ENCODE measurements at regions not wholly inside any gene's neighbourhood (a gene's known extent, or its start where the extent isn't known, plus 50 kb on each side); places are given as distances from the start of the nearest gene placed in this dataset.

DNA sequence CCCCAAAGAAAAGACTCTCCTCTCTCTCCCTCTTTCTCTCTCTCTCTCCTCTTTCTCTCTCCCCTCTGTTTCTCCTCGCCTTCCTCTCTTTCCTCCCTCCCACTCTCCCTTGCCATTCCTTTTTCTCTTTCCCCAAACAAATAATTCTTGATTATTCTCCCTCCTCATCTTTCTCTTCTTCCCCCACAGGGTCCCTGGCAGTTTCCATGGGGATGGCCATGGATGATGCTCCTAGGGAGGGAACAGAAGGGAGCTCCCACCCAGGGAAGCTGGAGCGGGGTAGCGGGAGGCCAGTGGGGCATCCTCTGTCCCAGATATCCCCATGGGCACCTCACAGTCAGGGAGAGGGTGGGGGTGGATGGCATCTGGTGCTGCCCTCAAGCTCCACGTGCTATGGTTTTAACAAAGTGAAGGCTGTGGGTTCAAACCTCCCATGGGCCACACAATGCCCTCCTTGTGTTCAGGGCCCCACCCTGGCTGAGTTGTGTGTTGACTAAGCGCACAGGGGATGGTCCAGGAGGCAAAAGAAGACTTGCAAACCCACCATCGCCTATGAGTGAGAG lies 266.4 kb downstream of the BUD13 start:
- TF ChIP-seq EZH2phosphoT487 (IDR thresholded peaks at IDR 0.05; ENCODE audit: borderline replicate concordance, low read length), result no peak
- TF ChIP-seq, protein P1, sequence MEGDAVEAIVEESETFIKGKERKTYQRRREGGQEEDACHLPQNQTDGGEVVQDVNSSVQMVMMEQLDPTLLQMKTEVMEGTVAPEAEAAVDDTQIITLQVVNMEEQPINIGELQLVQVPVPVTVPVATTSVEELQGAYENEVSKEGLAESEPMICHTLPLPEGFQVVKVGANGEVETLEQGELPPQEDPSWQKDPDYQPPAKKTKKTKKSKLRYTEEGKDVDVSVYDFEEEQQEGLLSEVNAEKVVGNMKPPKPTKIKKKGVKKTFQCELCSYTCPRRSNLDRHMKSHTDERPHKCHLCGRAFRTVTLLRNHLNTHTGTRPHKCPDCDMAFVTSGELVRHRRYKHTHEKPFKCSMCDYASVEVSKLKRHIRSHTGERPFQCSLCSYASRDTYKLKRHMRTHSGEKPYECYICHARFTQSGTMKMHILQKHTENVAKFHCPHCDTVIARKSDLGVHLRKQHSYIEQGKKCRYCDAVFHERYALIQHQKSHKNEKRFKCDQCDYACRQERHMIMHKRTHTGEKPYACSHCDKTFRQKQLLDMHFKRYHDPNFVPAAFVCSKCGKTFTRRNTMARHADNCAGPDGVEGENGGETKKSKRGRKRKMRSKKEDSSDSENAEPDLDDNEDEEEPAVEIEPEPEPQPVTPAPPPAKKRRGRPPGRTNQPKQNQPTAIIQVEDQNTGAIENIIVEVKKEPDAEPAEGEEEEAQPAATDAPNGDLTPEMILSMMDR (IDR thresholded peaks at IDR 0.05; ENCODE audit: low read depth, low read length, poor library complexity, severe bottlenecking), result no peak
- Histone ChIP-seq H3F3A (ENCODE audit: control insufficient read depth, insufficient read depth) (no peaks in the 10 kb centered on the region), H4K20me1 (ENCODE audit: control insufficient read depth, insufficient read depth, low read depth, low read length) (no peaks in the 10 kb centered on the region), H3K4me2 (ENCODE audit: low read length) (no peak overlapping the region), H3K4me1 (ENCODE audit: control insufficient read depth, low read length) (no peaks in the 10 kb centered on the region), H3K9me2 (replicated peaks; ENCODE audit: control insufficient read depth, low read length) (no peaks in the 10 kb centered on the region), H3K79me2 (ENCODE audit: control insufficient read depth, low read length) (no peaks in the 10 kb centered on the region), H3K27me3 (ENCODE audit: control insufficient read depth, low read length) (peaks cover 23% of the 10 kb centered on the region), H3K36me3 (ENCODE audit: control insufficient read depth, low read length) (no peaks in the 10 kb centered on the region), H3K4me3 (ENCODE audit: low read length) (no peak overlapping the region), H3K9me3 (ENCODE audit: control insufficient read depth, insufficient read depth, low read length) (no peaks in the 10 kb centered on the region), H3K27ac (ENCODE audit: low read depth, low read length) (no peak overlapping the region)

DNA sequence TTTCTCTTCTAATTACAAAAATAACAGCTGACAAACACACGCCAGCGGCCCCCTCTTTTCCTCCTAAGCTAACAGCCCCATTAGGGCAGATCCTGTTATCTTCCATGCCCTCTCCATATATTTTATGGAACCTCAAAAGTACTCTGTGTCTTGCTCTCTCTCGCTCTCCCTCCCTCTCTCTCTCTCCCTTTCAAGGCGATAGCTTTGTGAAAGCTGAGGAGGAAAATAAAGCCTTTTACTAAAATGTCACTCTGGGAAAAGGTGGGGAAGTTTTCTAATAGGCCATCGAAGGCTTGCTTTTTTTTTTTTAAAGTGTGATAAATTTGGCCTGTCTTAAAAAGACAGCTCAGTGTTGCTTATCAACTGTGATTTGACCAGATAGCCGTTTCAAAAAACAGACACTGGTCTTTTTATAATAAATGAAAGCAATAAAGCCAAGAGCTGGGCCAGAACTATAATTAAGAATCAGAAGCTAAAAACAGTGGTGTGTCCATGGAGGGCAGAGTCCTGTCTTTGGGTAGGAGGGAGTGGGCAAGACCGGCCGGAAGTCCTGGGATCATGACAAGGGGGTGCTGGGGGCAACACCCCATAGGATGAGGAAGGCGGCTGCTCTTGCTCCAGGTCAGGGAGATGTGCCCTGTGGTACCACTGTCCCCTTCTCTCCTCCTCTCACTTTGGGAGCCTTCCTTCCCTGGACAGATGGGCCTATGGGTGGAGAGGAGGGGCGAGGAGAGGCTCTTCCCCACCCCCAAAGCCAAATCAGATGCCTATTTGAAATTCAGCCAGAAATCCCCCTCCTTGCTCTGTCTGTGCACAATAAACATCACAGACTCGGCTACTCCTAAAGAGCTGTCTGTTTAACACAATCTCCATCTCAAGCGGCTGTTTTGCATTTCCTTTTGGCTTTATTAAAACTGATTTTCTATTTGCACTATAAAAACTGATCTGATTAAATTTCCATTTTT lies 267.2 kb downstream of the BUD13 start:
- H3K27ac ChIP-seq (ENCODE audit: low read depth, low read length), result no peak overlapping the region
- TF ChIP-seq, protein P1 (IDR thresholded peaks at IDR 0.05; ENCODE audit: low read depth, low read length, poor library complexity, severe bottlenecking), result no peak
- no peak for TF ChIP-seq EZH2phosphoT487 (IDR thresholded peaks at IDR 0.05; ENCODE audit: borderline replicate concordance, low read length)
- no peak overlapping the region for H3K4me3 ChIP-seq (ENCODE audit: low read length)
- no peaks in the 10 kb centered on the region for H4K20me1 ChIP-seq (ENCODE audit: control insufficient read depth, insufficient read depth, low read depth, low read length)
- H3F3A ChIP-seq (ENCODE audit: control insufficient read depth, insufficient read depth), result no peaks in the 10 kb centered on the region
- H3K27me3 ChIP-seq (ENCODE audit: control insufficient read depth, low read length), result peaks cover 23% of the 10 kb centered on the region
- no peak overlapping the region for H3K4me2 ChIP-seq (ENCODE audit: low read length)
- H3K9me3 ChIP-seq (ENCODE audit: control insufficient read depth, insufficient read depth, low read length), result no peaks in the 10 kb centered on the region
- no peaks in the 10 kb centered on the region for H3K79me2 ChIP-seq (ENCODE audit: control insufficient read depth, low read length)
- no peaks in the 10 kb centered on the region for H3K4me1 ChIP-seq (ENCODE audit: control insufficient read depth, low read length)
- no peaks in the 10 kb centered on the region for H3K9me2 ChIP-seq (replicated peaks; ENCODE audit: control insufficient read depth, low read length)
- no peaks in the 10 kb centered on the region for H3K36me3 ChIP-seq (ENCODE audit: control insufficient read depth, low read length)

DNA sequence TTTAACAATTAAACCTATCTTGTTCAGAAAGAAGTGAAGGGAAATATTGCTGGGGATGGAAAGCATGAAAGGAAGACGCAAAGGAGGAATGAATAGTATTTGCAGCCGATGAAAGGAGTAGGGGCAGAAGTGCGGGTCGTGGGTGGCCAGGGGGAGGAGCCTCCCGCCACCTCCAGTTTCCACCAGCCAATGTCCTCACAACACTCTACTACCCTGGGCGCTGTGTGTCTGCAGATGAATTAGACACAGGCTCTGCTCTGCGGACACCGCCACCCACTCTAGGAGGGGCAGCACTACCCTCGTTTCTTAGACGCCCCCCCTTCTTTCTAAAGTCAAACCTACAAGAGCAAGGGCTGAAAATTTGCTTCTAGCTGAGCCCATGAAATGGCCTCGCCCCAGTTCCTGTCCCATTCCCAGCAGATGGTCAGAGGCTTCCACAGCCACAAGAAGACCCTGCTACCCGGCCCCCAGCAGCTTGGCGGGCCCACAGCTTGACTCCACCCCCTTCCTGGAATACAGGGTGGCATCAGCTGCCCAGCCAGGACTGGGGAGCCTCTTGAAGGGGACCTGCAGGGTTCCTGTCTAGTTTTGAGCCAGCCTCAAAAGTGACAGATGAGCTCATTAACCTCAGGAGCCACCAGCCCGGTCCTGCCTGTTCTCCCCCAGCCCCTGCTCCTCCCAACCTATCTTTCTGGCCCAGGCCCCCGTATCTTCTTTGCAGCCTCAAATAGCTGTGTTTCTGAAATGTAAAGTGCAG lies 268.1 kb downstream of the BUD13 start:
- TF ChIP-seq, protein P1 (IDR thresholded peaks at IDR 0.05; ENCODE audit: low read depth, low read length, poor library complexity, severe bottlenecking), result no peak
- no peak for TF ChIP-seq EZH2phosphoT487 (IDR thresholded peaks at IDR 0.05; ENCODE audit: borderline replicate concordance, low read length)
- Histone ChIP-seq H3K4me1 (ENCODE audit: control insufficient read depth, low read length) (no peaks in the 10 kb centered on the region), H3K4me2 (ENCODE audit: low read length) (no peak overlapping the region), H4K20me1 (ENCODE audit: control insufficient read depth, insufficient read depth, low read depth, low read length) (no peaks in the 10 kb centered on the region), H3K27me3 (ENCODE audit: control insufficient read depth, low read length) (peaks cover 23% of the 10 kb centered on the region), H3K4me3 (ENCODE audit: low read length) (no peak overlapping the region), H3K27ac (ENCODE audit: low read depth, low read length) (no peak overlapping the region), H3K36me3 (ENCODE audit: control insufficient read depth, low read length) (no peaks in the 10 kb centered on the region), H3F3A (ENCODE audit: control insufficient read depth, insufficient read depth) (no peaks in the 10 kb centered on the region), H3K9me3 (ENCODE audit: control insufficient read depth, insufficient read depth, low read length) (no peaks in the 10 kb centered on the region), H3K79me2 (ENCODE audit: control insufficient read depth, low read length) (no peaks in the 10 kb centered on the region), H3K9me2 (replicated peaks; ENCODE audit: control insufficient read depth, low read length) (no peaks in the 10 kb centered on the region)

Measured in DOHH2 (cell line).